NCI-H82 treated with DMSO at 0.1 percent for 48 hours (cell line): ENCODE measurements at regions not wholly inside any gene's neighbourhood (a gene's known extent, or its start where the extent isn't known, plus 50 kb on each side); places are given as distances from the start of the nearest gene placed in this dataset.

Experiments used
- DNase-seq: peaks from one replicate; lab custom pipeline; 2025; ENCODE audit not compliant: unreplicated experiment; lab: John Stamatoyannopoulos, UW

DNA sequence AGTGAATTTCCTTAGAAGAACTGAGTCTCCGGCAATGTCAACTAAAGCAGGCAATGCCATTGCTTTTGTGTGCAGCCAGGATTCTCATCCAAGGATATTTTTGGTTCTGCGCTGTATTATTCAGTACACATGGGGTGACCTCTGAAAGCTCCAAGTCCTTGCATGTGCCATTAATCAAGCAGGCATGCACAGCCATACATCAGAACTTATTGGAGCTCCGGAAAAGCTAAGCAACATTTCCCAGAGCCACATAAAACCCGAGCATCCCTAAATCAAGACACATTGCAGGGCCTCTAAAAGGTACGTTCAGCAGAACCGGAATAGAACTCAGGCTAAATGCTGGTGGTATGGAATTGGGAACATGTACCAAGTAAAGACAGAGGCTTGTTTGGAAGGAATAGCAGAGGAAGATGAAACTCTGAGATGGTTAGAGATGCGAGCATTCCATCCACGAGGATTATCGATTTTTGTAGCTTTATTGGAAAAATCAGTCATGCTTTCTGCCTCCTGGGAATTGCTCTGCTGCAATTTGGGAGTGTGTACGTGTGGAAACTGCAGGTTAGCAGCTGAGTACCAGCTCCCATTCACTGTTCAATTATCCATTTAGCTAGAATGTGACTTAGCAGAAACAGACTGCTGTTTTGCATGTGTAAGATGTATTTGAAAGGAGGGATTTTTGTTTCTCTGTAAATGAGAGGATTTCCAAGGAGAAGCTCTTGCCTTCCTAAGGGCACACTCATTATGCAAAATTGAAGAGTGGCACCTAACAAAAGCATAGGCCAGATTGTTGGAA lies 143.7 kb upstream of the WWC1 start:
- DNase-seq, result no peak

DNA sequence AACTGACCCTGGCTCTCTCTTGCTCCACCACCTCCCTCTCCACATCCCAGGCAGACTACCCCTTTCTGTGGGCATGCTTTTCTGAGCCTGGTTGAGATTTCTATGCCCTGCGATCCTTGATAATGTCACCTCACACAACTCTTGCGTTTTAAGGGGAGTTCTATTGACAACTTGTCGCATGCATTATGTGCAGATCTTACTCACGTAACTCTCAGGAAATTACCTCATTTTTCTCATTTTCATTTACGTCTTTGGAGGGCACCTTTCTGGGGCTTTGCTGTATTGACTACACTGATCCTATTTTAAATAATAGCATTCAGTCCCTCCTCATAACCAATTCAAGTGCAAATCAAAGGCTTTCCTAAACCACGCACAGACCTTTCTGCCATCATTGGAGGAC lies 140.4 kb upstream of the WWC1 start:
- no peak for DNase-seq

DNA sequence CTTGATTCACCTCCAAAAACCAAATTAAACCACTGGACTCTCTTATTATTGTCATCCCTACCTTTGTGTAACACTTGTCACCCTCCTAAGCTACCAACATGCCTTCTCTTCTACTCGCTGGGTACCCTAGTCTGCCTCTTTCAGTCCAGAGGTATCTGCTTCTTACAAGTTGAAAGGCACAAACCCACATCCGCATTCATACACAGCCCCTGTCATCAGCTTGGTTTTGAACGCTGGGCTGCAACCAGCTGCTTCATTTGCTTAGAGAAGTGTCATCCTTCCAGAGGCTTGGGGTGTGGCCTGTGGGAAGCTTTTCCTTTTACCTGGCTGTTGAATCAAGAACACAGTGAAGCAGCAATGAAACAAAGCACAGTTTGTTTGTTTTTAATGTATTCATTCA lies 138.8 kb upstream of the WWC1 start:
- no peak for DNase-seq

DNA sequence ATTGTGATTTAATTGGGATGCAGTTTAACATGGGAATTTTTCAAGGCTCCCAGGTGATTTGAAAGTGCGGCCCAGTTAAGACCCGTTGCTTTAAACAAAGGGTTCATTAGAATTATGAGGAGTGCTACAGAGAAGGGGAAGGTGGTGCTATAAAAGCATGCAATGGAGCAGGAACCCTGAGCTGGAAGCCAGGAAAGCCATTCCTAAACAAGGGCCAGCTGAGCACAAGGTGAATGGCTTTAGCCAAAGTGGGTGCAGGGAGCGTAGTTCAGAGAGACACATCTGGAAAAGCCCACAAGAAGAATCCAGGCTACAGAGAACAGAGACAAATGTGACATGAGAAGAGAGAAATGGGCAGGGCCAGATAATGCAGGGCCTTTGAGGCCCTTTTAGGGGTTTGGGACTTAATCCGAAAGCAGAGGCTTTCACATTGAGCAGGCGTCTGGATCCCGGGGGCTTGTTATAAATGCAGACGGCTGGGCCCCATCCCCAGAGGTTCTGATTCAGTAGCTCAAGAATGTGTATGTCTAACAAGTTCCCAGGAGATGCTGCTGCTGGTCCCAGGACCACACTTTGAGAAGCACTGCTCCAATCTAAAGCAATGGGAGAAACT lies 138.1 kb upstream of the WWC1 start:
- DNase-seq, result no peak

DNA sequence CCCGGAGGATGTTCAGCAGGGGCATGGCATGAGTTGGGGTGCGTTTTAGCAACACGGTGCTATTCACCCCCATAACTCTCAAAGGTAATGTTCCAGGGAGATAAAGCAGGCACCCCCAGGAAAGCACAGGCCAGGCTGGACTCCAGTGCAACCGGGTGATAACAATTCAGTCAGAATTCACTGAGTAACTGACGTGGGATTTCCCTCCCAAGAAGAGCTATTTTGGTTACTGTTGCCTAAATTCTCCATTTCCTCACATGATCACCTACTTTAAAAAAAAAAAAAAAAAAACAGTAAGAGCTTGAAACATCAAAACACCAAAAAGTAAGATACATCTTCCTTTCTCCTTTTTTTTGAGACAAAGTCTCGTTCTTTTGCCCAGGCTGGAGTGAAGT lies 137.6 kb upstream of the WWC1 start:
- DNase-seq, result no peak

DNA sequence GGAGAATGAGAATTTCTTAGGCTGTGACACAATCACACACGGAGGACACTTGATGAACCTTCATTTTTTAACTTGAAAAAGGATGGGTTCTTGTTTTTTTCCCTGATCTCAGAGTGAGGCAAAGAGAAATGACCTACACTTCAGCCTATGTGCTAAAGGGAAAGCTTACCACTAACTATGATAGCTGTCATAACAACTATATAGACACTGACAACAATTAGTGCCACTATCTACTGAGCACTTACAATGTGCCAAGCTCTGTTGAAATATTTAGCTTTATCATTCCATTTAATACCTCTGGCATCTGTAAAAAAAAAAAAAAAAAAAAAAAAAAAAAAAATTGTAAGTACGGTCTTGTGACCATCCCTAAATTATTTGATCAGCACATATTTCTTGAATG lies 135.9 kb upstream of the WWC1 start:
- no peak for DNase-seq

DNA sequence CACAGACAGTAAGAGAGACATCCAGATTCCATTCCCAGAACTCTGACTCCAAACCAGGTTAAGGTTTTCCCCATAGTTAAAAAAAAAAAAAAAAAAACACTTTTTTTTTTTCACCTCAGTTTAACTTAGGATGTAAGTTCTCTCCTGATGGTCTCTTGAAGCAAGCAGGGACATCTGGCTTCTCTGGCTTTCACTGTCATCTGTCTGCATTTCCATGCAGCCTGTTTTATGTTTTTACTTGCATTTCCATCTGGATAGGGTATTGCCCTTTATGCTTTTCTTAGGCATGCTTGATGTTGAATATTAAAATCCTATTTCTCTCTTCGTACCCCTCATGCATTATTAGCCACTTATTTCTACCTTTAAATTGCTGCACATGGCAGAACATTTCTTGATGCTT lies 135.3 kb upstream of the WWC1 start:
- DNase-seq, result no peak

DNA sequence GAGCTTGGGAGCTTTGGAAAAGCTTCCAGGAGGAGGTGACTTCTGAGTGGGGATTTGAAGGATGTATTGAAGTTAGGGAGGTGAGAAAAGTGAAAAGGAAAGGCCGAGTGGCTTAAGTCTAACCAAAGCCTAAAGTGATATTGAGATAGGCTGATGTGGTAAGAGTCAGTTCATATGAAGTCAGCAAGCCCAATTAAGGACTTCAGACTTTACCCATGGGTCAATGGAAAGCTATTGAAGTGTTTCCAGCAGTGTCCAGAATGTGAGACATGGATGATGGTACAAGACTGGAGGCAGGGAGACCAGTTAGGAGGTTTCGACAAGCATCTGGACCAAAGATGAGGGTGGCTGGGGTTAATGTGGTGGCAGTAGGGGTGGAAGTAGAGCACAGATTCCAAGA lies 134.3 kb upstream of the WWC1 start:
- DNase-seq, result no peak

DNA sequence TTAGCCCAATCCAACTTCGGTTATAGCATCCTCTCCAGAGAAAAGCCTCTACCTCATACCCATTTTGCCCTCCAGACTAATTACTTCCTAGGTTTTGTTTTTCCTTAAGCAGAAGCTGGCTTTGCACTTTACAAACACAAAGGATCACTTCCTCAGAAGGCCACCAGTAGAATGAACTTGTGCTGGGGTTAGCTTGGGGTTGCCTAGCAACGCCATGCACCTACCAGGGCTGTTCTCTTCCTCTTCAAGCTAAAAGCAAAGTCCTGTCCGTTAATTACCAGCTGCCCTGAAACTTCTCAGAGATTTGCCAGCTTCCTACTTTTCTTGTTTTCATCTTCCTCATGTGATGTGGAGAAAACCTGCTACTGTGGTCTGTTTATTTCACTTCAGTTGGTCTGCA lies 132.0 kb upstream of the WWC1 start:
- DNase-seq, result no peak

DNA sequence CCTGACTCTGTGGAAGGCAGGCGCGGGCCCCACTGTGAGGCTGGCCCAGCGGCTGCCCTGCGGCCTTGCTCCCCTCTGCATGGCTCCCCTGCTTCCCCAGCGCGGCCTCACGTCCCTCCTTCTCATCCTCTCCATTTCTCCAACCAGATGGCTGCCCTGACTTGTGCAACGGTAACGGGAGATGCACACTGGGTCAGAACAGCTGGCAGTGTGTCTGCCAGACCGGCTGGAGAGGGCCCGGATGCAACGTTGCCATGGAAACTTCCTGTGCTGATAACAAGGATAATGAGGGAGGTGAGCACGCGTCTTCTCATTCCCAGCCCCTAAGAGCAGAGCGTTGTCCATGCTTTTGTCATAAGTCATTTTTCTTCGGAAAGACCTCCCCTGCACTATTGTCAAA lies 129.0 kb upstream of the WWC1 start:
- DNase-seq, result no peak

DNA sequence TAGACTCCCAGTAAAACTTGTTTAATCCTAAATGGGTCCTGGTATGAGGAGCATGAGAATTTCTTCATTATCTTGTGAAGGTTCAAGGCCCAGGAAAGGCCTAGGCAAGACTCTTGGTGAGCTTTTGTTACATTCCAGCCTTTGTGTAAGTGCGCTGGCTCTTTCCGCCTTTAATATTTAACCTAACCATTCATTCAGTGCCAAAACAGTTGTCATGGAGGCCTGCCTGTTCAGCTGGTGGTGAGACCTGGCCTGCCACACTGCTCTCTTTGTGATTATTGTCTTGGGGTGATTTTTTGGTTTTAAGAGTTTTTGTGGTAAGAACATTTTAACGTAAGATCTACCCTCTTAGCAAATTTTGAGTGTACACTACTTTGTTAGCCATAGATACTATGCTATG lies 127.5 kb upstream of the WWC1 start:
- no peak for DNase-seq

DNA sequence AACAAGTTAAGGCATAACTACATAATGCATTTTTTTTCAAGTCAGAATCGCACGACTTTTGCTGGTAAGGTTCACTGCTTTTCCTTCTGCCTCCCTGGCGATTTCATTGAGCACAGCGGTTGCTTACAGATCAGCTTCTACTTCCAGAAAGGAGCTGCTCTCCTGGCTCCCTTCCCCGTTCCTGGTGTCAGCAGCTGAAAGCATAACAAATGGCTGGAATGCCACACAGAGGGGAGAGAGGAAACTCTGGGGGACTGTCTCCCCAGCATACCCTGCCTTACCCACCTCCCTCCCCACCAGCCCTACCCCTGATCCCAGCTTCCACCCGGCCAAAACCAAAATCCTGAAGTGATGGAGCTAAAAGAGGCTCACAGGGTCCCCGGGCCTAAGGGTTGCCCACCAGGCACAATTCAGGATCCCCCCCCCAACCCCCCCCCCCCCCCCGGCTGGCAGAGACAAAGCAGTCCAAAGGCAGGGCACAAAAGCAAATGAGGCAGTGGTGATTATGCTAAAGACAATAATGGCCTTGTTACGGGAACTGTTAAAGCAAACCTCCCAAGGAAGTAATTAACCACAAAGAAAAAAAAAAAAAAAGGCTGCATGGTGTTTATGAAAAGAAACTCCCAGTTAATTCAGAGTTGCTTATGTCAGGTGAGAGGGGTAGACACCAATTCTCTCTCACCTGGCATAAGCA lies 126.1 kb upstream of the WWC1 start:
- no peak for DNase-seq

DNA sequence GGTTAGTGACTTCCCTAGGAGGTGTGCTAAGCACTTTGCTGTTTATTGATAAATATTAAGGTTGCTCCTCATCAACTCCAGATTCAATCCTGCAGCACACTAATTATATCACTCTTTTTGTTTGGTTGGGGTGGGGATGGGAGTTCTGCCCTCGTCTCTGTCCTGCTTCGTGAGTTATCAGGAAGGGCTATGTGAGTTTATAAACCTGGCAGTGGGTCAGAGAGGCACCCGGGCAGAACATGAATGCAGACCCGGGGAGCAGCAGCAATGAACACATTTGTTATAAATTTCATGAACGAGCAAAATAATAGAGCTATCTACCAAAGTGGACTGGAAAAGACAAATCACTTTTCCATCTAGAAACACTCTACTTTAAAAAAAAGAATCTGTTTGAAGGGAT lies 125.5 kb upstream of the WWC1 start:
- no peak for DNase-seq

DNA sequence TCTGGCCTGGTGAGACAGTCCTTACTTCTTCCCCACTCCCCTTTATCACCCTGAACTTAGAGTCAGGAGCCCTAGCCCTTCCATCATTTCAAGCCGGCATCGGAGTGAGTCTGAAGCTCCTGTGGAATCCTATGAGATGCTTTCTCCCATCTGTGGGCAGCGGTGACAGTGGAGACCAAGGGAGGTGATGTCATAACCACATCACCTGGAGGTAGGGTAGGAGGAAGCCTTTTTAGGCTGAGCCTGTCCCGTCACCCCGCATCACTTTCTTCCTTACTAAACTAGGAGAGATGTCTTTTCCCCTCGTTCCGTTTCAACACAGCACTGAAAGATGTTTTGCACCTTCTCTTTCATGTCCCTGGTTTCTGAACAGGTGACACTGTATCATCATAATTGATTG lies 124.1 kb upstream of the WWC1 start:
- DNase-seq, result no peak

DNA sequence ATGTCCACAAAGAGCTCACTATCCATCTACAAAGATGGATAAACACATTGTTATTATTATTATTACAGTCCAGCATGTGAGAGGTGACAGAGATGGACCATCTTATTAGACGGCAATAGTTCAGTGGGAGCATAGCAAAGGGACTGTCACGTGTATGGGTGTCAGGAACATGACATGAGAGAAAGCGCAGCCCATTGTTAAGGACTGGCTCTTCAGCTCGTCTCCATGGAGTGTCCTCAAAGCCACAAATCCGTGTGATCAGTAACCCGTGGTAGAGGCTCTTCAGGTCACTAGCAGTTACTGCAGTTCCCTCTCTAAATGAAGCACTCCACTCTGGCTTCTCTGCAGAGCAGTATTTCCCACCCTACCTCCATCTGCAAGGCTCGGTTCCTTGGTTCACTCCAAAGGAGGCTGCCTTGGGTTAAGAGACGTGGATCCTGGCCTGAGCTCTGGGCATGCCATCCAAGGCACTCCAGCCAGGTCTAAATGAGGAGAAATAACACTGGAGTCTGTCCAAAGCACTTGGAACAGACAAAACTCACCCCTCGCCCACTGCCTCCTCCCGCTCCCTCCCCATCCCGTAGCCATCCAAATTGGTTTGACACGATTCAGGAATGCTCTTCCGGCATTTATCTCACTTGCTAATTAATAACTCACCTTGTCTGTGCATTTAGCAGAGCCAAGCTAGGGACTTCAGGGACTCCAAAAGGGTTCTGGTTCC lies 122.3 kb upstream of the WWC1 start:
- no peak for DNase-seq

DNA sequence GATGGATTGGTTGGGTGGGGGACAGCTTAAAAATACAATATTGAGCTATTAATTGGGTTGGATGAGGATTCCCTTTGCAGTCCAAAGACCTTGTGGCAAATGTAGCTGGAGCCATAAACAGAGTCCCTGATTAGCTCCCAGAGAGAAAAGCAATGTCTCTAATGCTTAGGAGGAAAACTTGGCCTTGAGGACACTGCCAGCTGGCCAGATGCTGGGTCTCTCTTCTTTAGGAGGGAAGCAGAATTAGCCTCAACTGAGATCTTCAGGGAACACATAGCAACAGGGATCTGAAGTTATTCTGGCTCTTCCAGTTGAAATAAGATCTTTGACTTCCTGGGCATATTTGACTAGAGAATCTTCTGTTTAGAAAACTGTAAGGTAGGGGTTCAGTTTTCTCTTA lies 121.7 kb upstream of the WWC1 start:
- DNase-seq, result no peak

DNA sequence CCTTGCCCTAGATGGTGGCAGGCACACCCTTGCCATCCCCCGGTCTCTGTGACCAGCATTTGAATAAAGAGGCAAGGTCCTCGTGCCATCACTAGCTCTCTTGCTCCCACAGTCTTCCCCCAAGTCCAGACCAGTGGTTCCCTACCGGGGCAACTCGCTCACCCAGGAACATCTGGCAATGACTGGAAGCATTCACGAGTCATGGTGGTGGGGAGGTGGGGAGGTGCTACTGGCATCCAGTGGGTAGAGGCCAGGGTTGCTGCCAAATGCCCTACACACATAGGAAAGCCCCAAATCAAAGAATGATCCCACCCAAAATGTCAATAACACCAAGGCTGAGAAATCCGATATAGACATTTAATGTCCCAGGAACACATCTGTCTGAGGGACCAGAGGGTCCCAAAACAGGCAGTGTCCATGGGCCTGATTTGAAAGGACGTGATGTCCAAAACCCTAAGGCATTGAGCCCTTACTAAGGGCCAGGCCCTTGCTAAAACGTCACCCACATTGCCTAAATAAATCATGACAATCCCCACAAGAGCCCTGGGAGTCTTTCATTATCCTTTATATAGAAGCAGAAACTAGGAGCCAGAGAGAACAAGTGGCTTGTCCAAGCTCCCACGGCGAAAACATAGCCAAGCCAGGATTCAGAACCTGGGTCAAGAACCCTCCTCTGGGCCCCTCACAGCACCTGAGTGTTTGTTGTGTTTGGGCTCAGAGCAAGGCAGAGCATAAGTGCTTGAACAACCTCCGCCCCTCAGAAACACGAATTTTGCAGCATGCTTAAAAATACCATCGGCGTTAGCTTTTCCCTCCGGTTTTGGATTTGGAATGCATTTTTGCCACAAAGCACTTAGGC lies 119.3 kb upstream of the WWC1 start:
- DNase-seq, result no peak

DNA sequence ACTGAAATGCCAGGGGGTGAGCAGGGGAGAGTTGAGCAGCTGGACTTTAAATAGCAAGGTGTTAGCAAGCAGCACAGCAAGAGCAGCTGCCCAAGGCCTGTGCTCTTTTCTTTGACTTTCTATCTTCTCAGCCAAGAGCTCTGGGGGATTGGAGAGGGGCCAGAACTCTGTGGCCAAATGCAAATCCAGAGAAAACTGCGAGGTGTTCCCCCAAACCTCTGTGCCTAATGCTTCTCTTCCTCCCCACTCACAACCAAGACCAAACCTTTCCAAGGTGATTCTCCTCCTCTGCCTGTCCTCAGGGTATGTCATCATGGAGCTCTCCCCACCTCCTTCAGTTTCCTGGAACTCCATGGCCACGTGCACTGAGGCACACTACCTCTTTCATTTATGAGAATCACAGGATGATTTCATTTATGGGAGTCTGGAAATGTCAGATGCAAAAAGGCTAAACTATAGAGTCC lies 118.7 kb upstream of the WWC1 start:
- no peak for DNase-seq

DNA sequence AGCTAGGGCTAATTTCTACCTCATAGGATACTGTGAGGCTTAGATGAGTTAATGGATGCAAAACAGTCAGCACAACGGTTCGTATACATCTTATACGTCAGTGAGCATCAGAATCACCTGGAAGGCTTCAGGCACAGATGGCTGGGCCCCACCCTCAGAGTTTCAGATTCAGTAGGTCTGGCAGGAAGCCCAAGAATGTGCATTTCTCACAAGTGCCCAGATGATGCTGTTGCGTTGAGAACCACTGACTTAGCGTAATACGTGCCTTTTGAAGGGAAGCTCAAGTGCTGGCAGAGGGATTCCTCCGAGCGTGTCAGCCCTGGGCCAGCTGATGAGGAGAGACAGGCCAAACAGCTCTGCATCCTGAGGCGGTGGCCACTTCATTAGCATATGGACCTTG lies 117.1 kb upstream of the WWC1 start:
- DNase-seq, result no peak

DNA sequence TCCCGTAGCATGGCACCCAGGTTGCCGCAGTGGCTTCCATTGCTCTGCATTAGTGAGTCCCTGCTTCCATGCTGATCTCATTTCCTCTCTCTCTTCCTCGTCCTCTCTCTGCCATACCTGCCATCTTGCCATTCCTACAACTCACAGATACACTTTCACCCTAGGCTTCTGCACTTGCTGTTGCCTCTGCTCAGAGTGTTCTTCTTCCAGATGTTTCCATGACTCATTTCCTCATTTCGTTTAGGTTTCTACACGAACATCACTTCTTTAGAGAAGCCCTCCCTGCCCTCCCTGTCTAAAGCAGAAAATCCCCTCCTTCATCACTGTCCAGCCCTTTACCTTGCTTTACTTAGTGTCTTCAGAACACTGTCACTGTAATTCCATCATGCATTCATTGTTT lies 115.2 kb upstream of the WWC1 start:
- no peak for DNase-seq

DNA sequence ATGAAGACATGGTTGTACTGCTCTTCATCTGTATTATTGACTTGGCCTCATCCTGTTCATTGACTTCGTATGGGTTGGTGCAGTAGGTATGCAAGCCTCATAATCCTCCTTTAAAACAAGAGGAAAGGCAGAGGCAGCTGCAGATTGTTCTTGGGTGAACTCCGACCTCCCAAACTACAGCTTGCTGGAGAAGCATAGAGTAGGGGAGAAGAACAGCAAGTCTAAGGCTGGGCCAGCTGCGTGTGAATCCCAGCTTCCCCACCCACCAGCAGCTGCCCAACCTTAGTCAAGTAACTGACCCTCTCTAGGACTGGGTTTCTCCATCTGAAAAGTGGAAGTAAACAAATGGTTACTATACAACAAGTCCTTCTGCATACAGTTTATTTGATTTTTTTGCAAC lies 114.5 kb upstream of the WWC1 start:
- DNase-seq, result no peak
